ENCODE measurements at regions not wholly inside any gene's neighbourhood (a gene's known extent, or its start where the extent isn't known, plus 50 kb on each side); places are given as distances from the start of the nearest gene placed in this dataset.

GRCh38 chr6:14375930-14376329, 258.4 kb downstream of the CD83 start:
- ChIA-PET SMC1A (ENCODE audit: uncharacterized antibody, unreplicated experiment) (interaction anchor here (1.1 kb wide), 1 partner anchor 9 kb away, joined by 3 read pairs; no protein-coding TSS in a partner anchor), CTCF (interaction anchor here (0.6 kb wide), 1 partner anchor 18 kb away, joined by 3 read pairs; no protein-coding TSS in a partner anchor), POLR2A (no interaction called here), RAD21 (ENCODE audit: unreplicated experiment) (no interaction called here)
- BruUV-seq (replicated peaks), result no TSS peak
- H2AFZ ChIP-seq (ENCODE audit: control insufficient read depth, low read depth, low read length), result no peak overlapping the region
- H3K4me1 ChIP-seq (ENCODE audit: control insufficient read depth, insufficient read depth, low read length), result peaks cover 12% of the 10 kb centered on the region
- H3K79me2 ChIP-seq (ENCODE audit: control insufficient read depth, insufficient read depth, low read length), result no peaks in the 10 kb centered on the region
- H3K9me3 ChIP-seq (replicated peaks; ENCODE audit: control insufficient read depth, insufficient read depth, low read length), result no peaks in the 10 kb centered on the region
- DNase-seq (ENCODE audit: low read depth, low spot score) (no peak), ATAC-seq (no peak), FAIRE-seq (no peak)
- no peak overlapping the region for H3K4me2 ChIP-seq (ENCODE audit: control insufficient read depth, insufficient read depth)
- no peak overlapping the region for H3K9ac ChIP-seq (ENCODE audit: control insufficient read depth, insufficient read depth, low read length)
- no peaks in the 10 kb centered on the region for H4K20me1 ChIP-seq (ENCODE audit: control insufficient read depth, insufficient read depth)
- H3K27me3 ChIP-seq (replicated peaks in 1 of 2; ENCODE audit: control insufficient read depth in 2 of 2, insufficient read depth in 2 of 2, low read length in 1 of 2), result no peaks in the 10 kb centered on the region
- H3K4me3 ChIP-seq, result no peak overlapping the region
- WGBS (ENCODE audit: insufficient coverage, insufficient replicate concordance, low lambda C conversion rate, missing lambda C conversion rate), result 0% methylated on average over 1 of the region's 1 CpG
- H3K36me3 ChIP-seq (ENCODE audit: control insufficient read depth in 2 of 2, insufficient read depth in 2 of 2, low read length in 1 of 2), result no peaks in the 10 kb centered on the region
- no peak overlapping the region for H3K27ac ChIP-seq (ENCODE audit: control insufficient read depth, insufficient read depth)
- in situ Hi-C loops (cut with MboI) (no loop called here), intact Hi-C loops (cut with micrococcal nuclease; ENCODE audit: unreplicated experiment) (no loop called here)
- TF ChIP-seq SMAD1 (IDR thresholded peaks at IDR 0.05; ENCODE audit: low read depth, partially characterized antibody) (no peak), MXI1 (IDR thresholded peaks at IDR 0.05; ENCODE audit: low read depth, low read length) (no peak), HCFC1 (IDR thresholded peaks at IDR 0.05; ENCODE audit: low read length) (no peak), IRF5 (IDR thresholded peaks at IDR 0.05; ENCODE audit: borderline replicate concordance) (no peak), TCF3 (IDR thresholded peaks at IDR 0.05; ENCODE audit: borderline replicate concordance, insufficient read depth, low read depth, low read length) (no peak), MAX (IDR thresholded peaks at IDR 0.05; ENCODE audit: low read depth, low read length) (no peak), IKZF1 (conservative IDR thresholded peaks at IDR 0.05) (peak; percentile 22; the same call in 1 of the 2 replicates), BHLHE40 (IDR thresholded peaks at IDR 0.05; ENCODE audit: borderline replicate concordance in 1 of 2, low read depth in 2 of 2, low read length in 1 of 2) (peak in 1 of 2 experiments; percentile 31; a peak in 1 of 4 replicates), POLR2A (IDR thresholded peaks at IDR 0.05; ENCODE audit: low read depth, low read length) (no peak), MYB (IDR thresholded peaks at IDR 0.05; ENCODE audit: borderline replicate concordance, low read depth, low read length) (no peak), SRF (IDR thresholded peaks at IDR 0.05; ENCODE audit: low read depth in 2 of 2, low read length in 2 of 2) (no peak), RFX5 (IDR thresholded peaks at IDR 0.05; ENCODE audit: low read depth, low read length) (no peak), CBFB (IDR thresholded peaks at IDR 0.05; ENCODE audit: low read depth) (no peak), FOXK2 (IDR thresholded peaks at IDR 0.05) (no peak), PRDM15 (CRISPR knock-in tag; IDR thresholded peaks at IDR 0.05) (no peak), MEF2B (IDR thresholded peaks at IDR 0.05; ENCODE audit: partially characterized antibody, poor library complexity, severe bottlenecking) (no peak), POLR2AphosphoS2 (IDR thresholded peaks at IDR 0.05; ENCODE audit: low read depth, low read length) (no peak)
- TF ChIP-seq, protein P1, sequence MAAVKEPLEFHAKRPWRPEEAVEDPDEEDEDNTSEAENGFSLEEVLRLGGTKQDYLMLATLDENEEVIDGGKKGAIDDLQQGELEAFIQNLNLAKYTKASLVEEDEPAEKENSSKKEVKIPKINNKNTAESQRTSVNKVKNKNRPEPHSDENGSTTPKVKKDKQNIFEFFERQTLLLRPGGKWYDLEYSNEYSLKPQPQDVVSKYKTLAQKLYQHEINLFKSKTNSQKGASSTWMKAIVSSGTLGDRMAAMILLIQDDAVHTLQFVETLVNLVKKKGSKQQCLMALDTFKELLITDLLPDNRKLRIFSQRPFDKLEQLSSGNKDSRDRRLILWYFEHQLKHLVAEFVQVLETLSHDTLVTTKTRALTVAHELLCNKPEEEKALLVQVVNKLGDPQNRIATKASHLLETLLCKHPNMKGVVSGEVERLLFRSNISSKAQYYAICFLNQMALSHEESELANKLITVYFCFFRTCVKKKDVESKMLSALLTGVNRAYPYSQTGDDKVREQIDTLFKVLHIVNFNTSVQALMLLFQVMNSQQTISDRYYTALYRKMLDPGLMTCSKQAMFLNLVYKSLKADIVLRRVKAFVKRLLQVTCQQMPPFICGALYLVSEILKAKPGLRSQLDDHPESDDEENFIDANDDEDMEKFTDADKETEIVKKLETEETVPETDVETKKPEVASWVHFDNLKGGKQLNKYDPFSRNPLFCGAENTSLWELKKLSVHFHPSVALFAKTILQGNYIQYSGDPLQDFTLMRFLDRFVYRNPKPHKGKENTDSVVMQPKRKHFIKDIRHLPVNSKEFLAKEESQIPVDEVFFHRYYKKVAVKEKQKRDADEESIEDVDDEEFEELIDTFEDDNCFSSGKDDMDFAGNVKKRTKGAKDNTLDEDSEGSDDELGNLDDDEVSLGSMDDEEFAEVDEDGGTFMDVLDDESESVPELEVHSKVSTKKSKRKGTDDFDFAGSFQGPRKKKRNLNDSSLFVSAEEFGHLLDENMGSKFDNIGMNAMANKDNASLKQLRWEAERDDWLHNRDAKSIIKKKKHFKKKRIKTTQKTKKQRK (IDR thresholded peaks at IDR 0.05; ENCODE audit: low read depth, low read length), result no peak

Data from GM12878 (cell line).